SU-DHL-6 (cell line): ENCODE measurements at regions not wholly inside any gene's neighbourhood (a gene's known extent, or its start where the extent isn't known, plus 50 kb on each side); places are given as distances from the start of the nearest gene placed in this dataset.
A peak's percentile ranks its signal among the peaks of the same experiment; 100 is the strongest.

Experiments used
- H2AFZ ChIP-seq: fragments of 200-600 bp; sonication (generic); 2 replicates; pipeline ENCODE4 v1.6.1; 2014; ENCODE audit warnings: low read depth, mild to moderate bottlenecking, moderate library complexity, mixed read lengths, antibody characterized with exemption, low read length; ENCODE audit not compliant: severe bottlenecking
- H3F3A ChIP-seq: fragments of 200-600 bp; shearing (Covaris generic); 2 replicates; pipeline ENCODE4 v1.6.0; 2016; ENCODE audit warnings: antibody characterized with exemption, mild to moderate bottlenecking; ENCODE audit not compliant: insufficient read depth
- H3K27ac ChIP-seq: fragments of 200-600 bp; sonication (generic); 2 replicates; pipeline ENCODE4 v1.5.1; 2016; ENCODE audit warnings: low read depth, mild to moderate bottlenecking, low read length, moderate library complexity, mixed read lengths
- H3K27me3 ChIP-seq: fragments of 200-600 bp; sonication (generic), shearing (Covaris generic); 2 replicates; pipeline ENCODE4 v1.6.0; 2014; ENCODE audit warnings: mild to moderate bottlenecking, low read length
- H3K36me3 ChIP-seq: fragments of 200-600 bp; sonication (generic); 2 replicates; pipeline ENCODE4 v1.6.1; 2014; ENCODE audit warnings: mild to moderate bottlenecking, low read length, mixed read lengths
- H3K4me2 ChIP-seq: fragments of 300-600, 200-600 bp; shearing (Covaris generic), sonication (generic); 2 replicates; pipeline ENCODE4 v1.6.0; 2014; ENCODE audit warnings: low read length, low read depth, mild to moderate bottlenecking; ENCODE audit not compliant: poor library complexity, severe bottlenecking
- H3K4me3 ChIP-seq: fragments of 200-600 bp; sonication (generic); 2 replicates; pipeline ENCODE4 v1.5.1; 2014; ENCODE audit warnings: antibody characterized with exemption, low read length, mild to moderate bottlenecking, mixed read lengths; ENCODE audit not compliant: insufficient read depth, poor library complexity, severe bottlenecking
- H3K79me2 ChIP-seq: fragments of 200-600 bp; sonication (generic); 2 replicates; pipeline ENCODE4 v1.6.1; 2014; ENCODE audit warnings: mild to moderate bottlenecking, low read length, moderate library complexity; ENCODE audit not compliant: insufficient read depth
- H3K9ac ChIP-seq: fragments of 200-600 bp; sonication (generic); 2 replicates; pipeline ENCODE4 v1.7.0; 2014; ENCODE audit warnings: mild to moderate bottlenecking, low read length
- H3K9me2 ChIP-seq: fragments of 200-600 bp; sonication (generic); replicated peaks from 2 replicates; pipeline ENCODE4 v1.6.1; 2014; ENCODE audit warnings: low read length; ENCODE audit not compliant: insufficient read depth
- H3K9me3 ChIP-seq: fragments of 200-600 bp; sonication (generic); 2 replicates; pipeline ENCODE4 v1.6.1; 2014; ENCODE audit warnings: low read length, mixed read lengths; ENCODE audit not compliant: insufficient read depth
- H4K20me1 ChIP-seq: fragments of 200-600 bp; sonication (generic); 2 replicates; pipeline ENCODE4 v1.6.1; 2014; ENCODE audit warnings: low read depth, mild to moderate bottlenecking, antibody characterized with exemption, low read length, moderate library complexity, mixed read lengths
- CTCF ChIP-seq: fragments of 200-600 bp; sonication (generic); IDR thresholded peaks from one replicate; pipeline ENCODE4 v1.5.1; 2017; ENCODE audit warnings: antibody characterized with exemption, mild to moderate bottlenecking, low read length, moderate library complexity; ENCODE audit not compliant: insufficient read depth, poor library complexity, severe bottlenecking
- EZH2phosphoT487 ChIP-seq: fragments of 200-600 bp; sonication (generic), shearing (Covaris generic); conservative IDR thresholded peaks from 2 replicates; pipeline ENCODE4 v1.6.1; 2018; ENCODE audit warnings: mild to moderate bottlenecking, antibody characterized with exemption, low read length, moderate library complexity, mixed read lengths

- Histone ChIP-seq H3F3A (no peaks in the 10 kb centered on the region), H3K4me2 (peak overlapping the region; percentile 77), H3K4me3 (no peak overlapping the region), H3K27me3 (no peaks in the 10 kb centered on the region), H3K79me2 (no peaks in the 10 kb centered on the region), H3K27ac (peak overlapping the region; percentile 88), H4K20me1 (no peaks in the 10 kb centered on the region), H3K36me3 (0 out of 2 replicates have a peak, but pooled peaks cover 5% of the 10 kb centered on the region), H3K9ac (peak overlapping the region; percentile 56; the same call in 1 of the 2 replicates), H3K9me3 (peaks cover 4% of the 10 kb centered on the region; the same call in 1 of the 2 replicates), H3K9me2 (no peaks in the 10 kb centered on the region), H2AFZ (peak overlapping the region; percentile 20)
- TF ChIP-seq CTCF (no peak), EZH2phosphoT487 (no peak)
Observed at GRCh38 chr21:14763695-14764064, 217.6 kb upstream of the SAMSN1 start.

- H3K9me2 ChIP-seq = no peaks in the 10 kb centered on the region
- no peaks in the 10 kb centered on the region for H3K27me3 ChIP-seq
- H3K79me2 ChIP-seq = no peaks in the 10 kb centered on the region
- peak overlapping the region; percentile 77 for H3K4me2 ChIP-seq
- no peak for TF ChIP-seq EZH2phosphoT487
- no peak for TF ChIP-seq CTCF
- H2AFZ ChIP-seq = peak overlapping the region; percentile 61
- no peaks in the 10 kb centered on the region for H3F3A ChIP-seq
- H3K4me3 ChIP-seq = peak overlapping the region; percentile 41
- H3K9ac ChIP-seq = peak overlapping the region; percentile 56
- 0 out of 2 replicates have a peak, but pooled peaks cover 5% of the 10 kb centered on the region for H3K36me3 ChIP-seq
- H3K27ac ChIP-seq = peak overlapping the region; percentile 88
- H4K20me1 ChIP-seq = no peaks in the 10 kb centered on the region
- H3K9me3 ChIP-seq = peaks cover 4% of the 10 kb centered on the region; the same call in 1 of the 2 replicates
Observed at GRCh38 chr21:14762734-14763694, 216.9 kb upstream of the SAMSN1 start.

- H3K27ac ChIP-seq = peak overlapping the region; percentile 88
- H3K36me3 ChIP-seq = 0 out of 2 replicates have a peak, but pooled peaks cover 5% of the 10 kb centered on the region
- no peaks in the 10 kb centered on the region for H4K20me1 ChIP-seq
- TF ChIP-seq EZH2phosphoT487 = no peak
- TF ChIP-seq CTCF = no peak
- peak overlapping the region; percentile 61 for H2AFZ ChIP-seq
- H3F3A ChIP-seq = no peaks in the 10 kb centered on the region
- H3K79me2 ChIP-seq = no peaks in the 10 kb centered on the region
- H3K9me3 ChIP-seq = peaks cover 4% of the 10 kb centered on the region; the same call in 1 of the 2 replicates
- peak overlapping the region; percentile 56 for H3K9ac ChIP-seq
- no peaks in the 10 kb centered on the region for H3K9me2 ChIP-seq
- H3K27me3 ChIP-seq = no peaks in the 10 kb centered on the region
- H3K4me3 ChIP-seq = peak overlapping the region; percentile 41
- H3K4me2 ChIP-seq = peak overlapping the region; percentile 77
Observed at GRCh38 chr21:14762327-14762726, 216.2 kb upstream of the SAMSN1 start.
